SK-N-SH treated with all-trans-retinoic acid at 6 μM for 48 hours (cell line): ENCODE measurements at regions not wholly inside any gene's neighbourhood (a gene's known extent, or its start where the extent isn't known, plus 50 kb on each side); places are given as distances from the start of the nearest gene placed in this dataset.

ENCODE experiments used
- ATAC-seq: fragments of 200-7000 bp; cut with Tn5 transposase; 3 replicates; pipeline ENCODE4 v1.9.1; 2020; ENCODE audit warnings: mild to moderate bottlenecking, moderate library complexity
- BACH2 ChIP-seq: fragments of 250-450 bp; sonication (Bioruptor Pico); IDR thresholded peaks from 2 replicates; pipeline ENCODE4 v1.9.0; 2021; ENCODE audit warnings: mild to moderate bottlenecking, borderline replicate concordance
- CSDC2 ChIP-seq: fragments of 250-450 bp; sonication (Bioruptor Pico); IDR thresholded peaks from 2 replicates; pipeline ENCODE4 v1.5.0; 2020; ENCODE audit warnings: mild to moderate bottlenecking, moderate library complexity
- ESRRG ChIP-seq: fragments of 250-450 bp; sonication (Bioruptor Pico); IDR thresholded peaks from 2 replicates; pipeline ENCODE4 v1.6.1; 2021; ENCODE audit warnings: mild to moderate bottlenecking
- GLIS3 ChIP-seq: fragments of 250-450 bp; sonication (Bioruptor Pico); IDR thresholded peaks from 2 replicates; pipeline ENCODE4 v1.5.0; 2020; ENCODE audit warnings: mild to moderate bottlenecking, moderate library complexity
- ISL1 ChIP-seq: fragments of 250-450 bp; sonication (Bioruptor Pico); IDR thresholded peaks from 2 replicates; pipeline ENCODE4 v2.1.2; 2022; ENCODE audit warnings: mild to moderate bottlenecking, moderate library complexity
- OSR1 ChIP-seq: fragments of 250-450 bp; sonication (Bioruptor Pico); IDR thresholded peaks from 2 replicates; pipeline ENCODE4 v1.8.0; 2022; ENCODE audit warnings: moderate library complexity, mild to moderate bottlenecking, inconsistent platforms
- PPARA ChIP-seq: fragments of 250-450 bp; sonication (Bioruptor Pico); IDR thresholded peaks from 2 replicates; pipeline ENCODE4 v1.5.0; 2020; ENCODE audit warnings: mild to moderate bottlenecking, borderline replicate concordance
- RARB ChIP-seq: fragments of 250-450 bp; sonication (Bioruptor Pico); IDR thresholded peaks from 2 replicates; pipeline ENCODE4 v1.8.0; 2021; ENCODE audit warnings: mild to moderate bottlenecking, moderate library complexity
- SNAI2 ChIP-seq: fragments of 250-450 bp; sonication (Bioruptor Pico); IDR thresholded peaks from 2 replicates; pipeline ENCODE4 v1.5.0; 2020; ENCODE audit warnings: mild to moderate bottlenecking, moderate library complexity
- TCF4 ChIP-seq: fragments of 250-450 bp; sonication (Bioruptor Pico); IDR thresholded peaks from 2 replicates; pipeline ENCODE4 v1.8.0; 2021; ENCODE audit warnings: mild to moderate bottlenecking, moderate library complexity, borderline replicate concordance
- TOX ChIP-seq: fragments of 250-450 bp; sonication (Bioruptor Pico); IDR thresholded peaks from 2 replicates; pipeline ENCODE4 v1.8.0; 2021; ENCODE audit warnings: mild to moderate bottlenecking, moderate library complexity, borderline replicate concordance
- ZC3H10 ChIP-seq: fragments of 250-450 bp; sonication (Bioruptor Pico); IDR thresholded peaks from 2 replicates; pipeline ENCODE4 v1.5.1; 2021; ENCODE audit warnings: mild to moderate bottlenecking, moderate library complexity
- ZFP30 ChIP-seq: fragments of 450-650 bp; formaldehyde crosslinking; IDR thresholded peaks from 2 replicates; pipeline ENCODE4 v1.5.0; 2022; ENCODE audit warnings: mild to moderate bottlenecking, moderate library complexity
- ZNF565 ChIP-seq: fragments of 450-650 bp; formaldehyde crosslinking; conservative IDR thresholded peaks from 2 replicates; pipeline ENCODE4 v1.5.0; 2020; ENCODE audit warnings: low read depth, mild to moderate bottlenecking, moderate library complexity
- ZNF70 ChIP-seq: fragments of 450-650 bp; formaldehyde crosslinking; IDR thresholded peaks from 2 replicates; pipeline ENCODE4 v1.5.0; 2020; ENCODE audit warnings: mild to moderate bottlenecking, moderate library complexity
- ZNF8 ChIP-seq: fragments of 450-650 bp; formaldehyde crosslinking; IDR thresholded peaks from 2 replicates; pipeline ENCODE4 v1.5.0; 2020; ENCODE audit warnings: mild to moderate bottlenecking, moderate library complexity
- TF ChIP-seq, protein P1 (sequence below): fragments of 250-450 bp; sonication (Bioruptor Pico); IDR thresholded peaks from 2 replicates; pipeline ENCODE4 v1.5.1; 2020; ENCODE audit warnings: low read depth, mild to moderate bottlenecking, moderate library complexity
- TF ChIP-seq, protein P2 (sequence below): fragments of 250-450 bp; sonication (Bioruptor Pico); IDR thresholded peaks from 2 replicates; pipeline ENCODE4 v1.5.1; 2021; ENCODE audit warnings: mild to moderate bottlenecking, moderate library complexity
- TF ChIP-seq, protein P3 (sequence below): fragments of 250-450 bp; sonication (Bioruptor Pico); IDR thresholded peaks from 2 replicates; pipeline ENCODE4 v1.8.0; 2020; ENCODE audit warnings: mild to moderate bottlenecking, moderate library complexity, borderline replicate concordance
- TF ChIP-seq, protein P4 (sequence below): fragments of 250-450 bp; sonication (Bioruptor Pico); IDR thresholded peaks from 2 replicates; pipeline ENCODE4 v1.5.0; 2020; ENCODE audit warnings: mild to moderate bottlenecking, moderate library complexity

DNA sequence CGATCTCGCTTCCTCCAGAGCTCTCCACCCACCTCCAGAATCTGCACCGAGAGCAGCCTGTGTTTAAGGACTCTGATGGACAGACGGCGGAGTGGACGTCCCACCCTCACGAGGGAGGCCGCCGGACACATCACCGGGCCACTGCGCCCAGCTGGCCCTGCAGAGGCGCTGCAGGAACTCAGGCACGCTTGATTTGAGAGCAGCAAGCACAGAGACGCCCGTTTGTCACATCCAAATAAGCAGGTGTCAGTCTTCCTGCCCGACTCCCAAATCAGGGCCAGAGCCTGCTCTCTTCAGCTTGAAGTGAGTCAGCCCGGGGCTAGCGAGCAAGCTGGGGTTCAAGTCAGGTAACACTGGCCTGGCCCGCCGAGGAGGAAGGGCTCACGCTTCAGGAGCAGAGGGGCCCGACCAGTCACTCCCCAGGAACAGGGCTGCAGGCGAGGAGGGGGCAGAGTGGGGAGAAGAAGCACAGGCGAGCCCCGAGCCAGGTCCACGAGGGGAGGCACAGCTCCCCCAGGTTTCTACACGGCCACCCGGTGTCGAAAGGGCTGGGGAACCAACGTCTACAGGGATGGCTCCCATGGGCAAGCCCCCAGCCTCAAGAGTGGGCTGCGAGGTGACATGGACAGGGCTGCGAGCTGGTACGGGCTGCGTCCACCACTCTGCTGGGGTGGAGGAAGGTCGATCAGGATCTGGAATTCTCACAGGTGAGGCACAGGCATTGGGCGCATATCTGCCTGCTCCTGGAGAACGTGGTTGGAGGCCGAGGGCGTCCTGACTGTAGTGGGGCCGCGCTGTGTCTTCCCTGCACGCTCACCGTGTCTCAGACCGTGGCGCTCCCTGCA, 52.5 kb upstream of the CTDP1 start (continued):
- no peak for TF ChIP-seq TCF4 (CRISPR knock-in tag)
- TF ChIP-seq, all 23 proteins: peak for 0

DNA sequence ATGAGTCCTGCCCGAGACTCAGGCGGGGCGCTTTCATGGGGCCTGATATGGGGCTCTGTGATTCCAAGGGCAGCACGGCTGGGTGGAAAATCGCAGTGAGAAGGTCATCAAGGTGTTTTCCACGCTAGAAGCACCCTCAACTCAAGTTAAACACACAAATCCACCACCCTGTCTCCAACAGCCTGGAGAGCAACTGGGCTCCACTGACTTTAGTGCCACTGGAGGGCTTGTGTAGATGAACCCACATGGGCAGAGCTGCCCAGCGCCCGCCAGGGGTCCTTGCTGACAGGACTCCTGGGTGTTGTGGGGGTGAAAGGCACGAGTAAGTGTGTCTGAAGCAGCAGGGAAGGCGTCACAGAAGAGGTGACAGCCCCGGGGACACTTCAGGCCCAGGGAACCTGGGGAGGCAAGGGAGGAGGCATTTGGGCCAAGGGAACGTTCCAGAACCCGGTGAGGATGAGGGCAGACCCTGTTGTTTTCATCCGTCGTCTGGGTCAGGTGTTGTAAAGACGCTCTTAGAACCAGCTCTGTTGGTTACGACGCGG, 51.8 kb upstream of the CTDP1 start:
- no peak for ATAC-seq
- TF ChIP-seq ZC3H10 (CRISPR knock-in tag): no peak
- TF ChIP-seq, protein P1, sequence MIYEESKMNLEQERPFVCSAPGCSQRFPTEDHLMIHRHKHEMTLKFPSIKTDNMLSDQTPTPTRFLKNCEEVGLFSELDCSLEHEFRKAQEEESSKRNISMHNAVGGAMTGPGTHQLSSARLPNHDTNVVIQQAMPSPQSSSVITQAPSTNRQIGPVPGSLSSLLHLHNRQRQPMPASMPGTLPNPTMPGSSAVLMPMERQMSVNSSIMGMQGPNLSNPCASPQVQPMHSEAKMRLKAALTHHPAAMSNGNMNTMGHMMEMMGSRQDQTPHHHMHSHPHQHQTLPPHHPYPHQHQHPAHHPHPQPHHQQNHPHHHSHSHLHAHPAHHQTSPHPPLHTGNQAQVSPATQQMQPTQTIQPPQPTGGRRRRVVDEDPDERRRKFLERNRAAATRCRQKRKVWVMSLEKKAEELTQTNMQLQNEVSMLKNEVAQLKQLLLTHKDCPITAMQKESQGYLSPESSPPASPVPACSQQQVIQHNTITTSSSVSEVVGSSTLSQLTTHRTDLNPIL (CRISPR knock-in tag): no peak
- TF ChIP-seq ZNF70: no peak
- TF ChIP-seq, protein P2, sequence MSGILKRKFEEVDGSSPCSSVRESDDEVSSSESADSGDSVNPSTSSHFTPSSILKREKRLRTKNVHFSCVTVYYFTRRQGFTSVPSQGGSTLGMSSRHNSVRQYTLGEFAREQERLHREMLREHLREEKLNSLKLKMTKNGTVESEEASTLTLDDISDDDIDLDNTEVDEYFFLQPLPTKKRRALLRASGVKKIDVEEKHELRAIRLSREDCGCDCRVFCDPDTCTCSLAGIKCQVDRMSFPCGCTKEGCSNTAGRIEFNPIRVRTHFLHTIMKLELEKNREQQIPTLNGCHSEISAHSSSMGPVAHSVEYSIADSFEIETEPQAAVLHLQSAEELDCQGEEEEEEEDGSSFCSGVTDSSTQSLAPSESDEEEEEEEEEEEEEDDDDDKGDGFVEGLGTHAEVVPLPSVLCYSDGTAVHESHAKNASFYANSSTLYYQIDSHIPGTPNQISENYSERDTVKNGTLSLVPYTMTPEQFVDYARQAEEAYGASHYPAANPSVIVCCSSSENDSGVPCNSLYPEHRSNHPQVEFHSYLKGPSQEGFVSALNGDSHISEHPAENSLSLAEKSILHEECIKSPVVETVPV (CRISPR knock-in tag): no peak
- TF ChIP-seq RARB (CRISPR knock-in tag): no peak
- TF ChIP-seq ISL1 (CRISPR knock-in tag): no peak

DNA sequence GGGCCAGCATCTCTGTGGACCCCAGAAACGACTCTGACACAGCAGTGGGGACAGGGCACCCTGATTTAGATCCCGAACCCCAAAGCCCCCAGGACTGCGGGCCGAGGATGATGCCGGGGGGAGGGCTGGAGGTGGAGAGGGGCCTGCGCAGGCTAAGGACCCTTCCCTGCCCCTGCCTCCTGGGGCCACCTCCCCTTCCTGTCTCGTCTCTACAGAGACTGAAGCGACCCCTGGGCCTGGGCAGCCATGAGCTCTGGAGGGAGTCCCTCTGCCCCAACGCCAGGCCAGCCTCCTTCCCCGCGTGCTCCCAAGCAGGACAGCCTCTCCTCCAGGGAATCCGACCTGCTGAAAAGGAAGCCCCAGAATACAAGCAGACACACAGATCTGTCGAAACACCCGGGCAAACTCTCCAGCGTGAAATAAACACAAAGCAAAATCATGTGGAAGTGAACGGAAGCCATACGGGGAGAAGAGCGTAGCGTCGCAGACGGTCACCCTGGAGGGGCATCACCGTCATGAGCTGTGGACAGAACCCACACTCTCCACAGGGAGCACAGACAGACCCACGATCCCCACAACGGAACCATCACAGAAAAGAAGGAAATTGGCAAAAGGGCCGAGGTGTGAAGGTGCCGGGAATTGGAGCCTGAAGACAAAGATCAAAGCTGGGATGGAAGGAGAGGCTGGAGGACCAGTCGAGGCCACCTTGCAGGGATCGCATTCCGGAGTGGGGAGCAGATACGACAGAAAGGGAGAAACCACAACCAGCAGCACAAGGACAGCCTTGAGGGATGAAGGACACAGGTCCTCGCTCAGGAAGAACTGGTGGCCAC, 51.0 kb upstream of the CTDP1 start:
- TF ChIP-seq, protein P2 (CRISPR knock-in tag): no peak
- TF ChIP-seq ZNF565 (CRISPR knock-in tag) (no peak), ZNF70 (no peak), TOX (CRISPR knock-in tag) (no peak), SNAI2 (CRISPR knock-in tag) (no peak), GLIS3 (CRISPR knock-in tag) (no peak)
- ATAC-seq: no peak

DNA sequence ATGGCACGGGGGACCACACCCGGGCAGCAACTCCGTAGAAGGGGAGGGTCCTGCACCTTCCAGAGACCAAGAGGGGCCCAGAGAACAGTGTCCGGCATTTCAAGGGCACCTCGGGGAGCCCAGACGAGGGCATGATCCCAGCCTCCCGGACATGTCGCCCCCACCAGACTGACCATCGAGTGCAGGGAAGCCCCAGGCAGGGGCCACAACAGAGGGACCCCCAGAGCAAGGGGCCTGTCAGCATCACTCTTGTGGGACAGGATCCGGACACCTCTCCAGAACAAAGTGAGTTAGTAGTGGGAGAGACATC, 50.4 kb upstream of the CTDP1 start:
- no peak for TF ChIP-seq ZNF565 (CRISPR knock-in tag)
- no peak for TF ChIP-seq TCF4 (CRISPR knock-in tag)
- no peak for TF ChIP-seq PPARA
- TF ChIP-seq ZNF8 (CRISPR knock-in tag): no peak
- TF ChIP-seq BACH2 (CRISPR knock-in tag): no peak
- no peak for TF ChIP-seq RARB (CRISPR knock-in tag)
- TF ChIP-seq ESRRG (CRISPR knock-in tag): no peak
- TF ChIP-seq, protein P2 (CRISPR knock-in tag): no peak
- TF ChIP-seq ZFP30 (CRISPR knock-in tag): no peak
- TF ChIP-seq OSR1 (CRISPR knock-in tag): no peak
- no peak for TF ChIP-seq TOX (CRISPR knock-in tag)
- TF ChIP-seq ZC3H10 (CRISPR knock-in tag): no peak
- TF ChIP-seq, protein P3, sequence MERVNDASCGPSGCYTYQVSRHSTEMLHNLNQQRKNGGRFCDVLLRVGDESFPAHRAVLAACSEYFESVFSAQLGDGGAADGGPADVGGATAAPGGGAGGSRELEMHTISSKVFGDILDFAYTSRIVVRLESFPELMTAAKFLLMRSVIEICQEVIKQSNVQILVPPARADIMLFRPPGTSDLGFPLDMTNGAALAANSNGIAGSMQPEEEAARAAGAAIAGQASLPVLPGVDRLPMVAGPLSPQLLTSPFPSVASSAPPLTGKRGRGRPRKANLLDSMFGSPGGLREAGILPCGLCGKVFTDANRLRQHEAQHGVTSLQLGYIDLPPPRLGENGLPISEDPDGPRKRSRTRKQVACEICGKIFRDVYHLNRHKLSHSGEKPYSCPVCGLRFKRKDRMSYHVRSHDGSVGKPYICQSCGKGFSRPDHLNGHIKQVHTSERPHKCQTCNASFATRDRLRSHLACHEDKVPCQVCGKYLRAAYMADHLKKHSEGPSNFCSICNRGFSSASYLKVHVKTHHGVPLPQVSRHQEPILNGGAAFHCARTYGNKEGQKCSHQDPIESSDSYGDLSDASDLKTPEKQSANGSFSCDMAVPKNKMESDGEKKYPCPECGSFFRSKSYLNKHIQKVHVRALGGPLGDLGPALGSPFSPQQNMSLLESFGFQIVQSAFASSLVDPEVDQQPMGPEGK (CRISPR knock-in tag): no peak
- no peak for TF ChIP-seq GLIS3 (CRISPR knock-in tag)
- TF ChIP-seq ISL1 (CRISPR knock-in tag): no peak
- TF ChIP-seq, protein P4, sequence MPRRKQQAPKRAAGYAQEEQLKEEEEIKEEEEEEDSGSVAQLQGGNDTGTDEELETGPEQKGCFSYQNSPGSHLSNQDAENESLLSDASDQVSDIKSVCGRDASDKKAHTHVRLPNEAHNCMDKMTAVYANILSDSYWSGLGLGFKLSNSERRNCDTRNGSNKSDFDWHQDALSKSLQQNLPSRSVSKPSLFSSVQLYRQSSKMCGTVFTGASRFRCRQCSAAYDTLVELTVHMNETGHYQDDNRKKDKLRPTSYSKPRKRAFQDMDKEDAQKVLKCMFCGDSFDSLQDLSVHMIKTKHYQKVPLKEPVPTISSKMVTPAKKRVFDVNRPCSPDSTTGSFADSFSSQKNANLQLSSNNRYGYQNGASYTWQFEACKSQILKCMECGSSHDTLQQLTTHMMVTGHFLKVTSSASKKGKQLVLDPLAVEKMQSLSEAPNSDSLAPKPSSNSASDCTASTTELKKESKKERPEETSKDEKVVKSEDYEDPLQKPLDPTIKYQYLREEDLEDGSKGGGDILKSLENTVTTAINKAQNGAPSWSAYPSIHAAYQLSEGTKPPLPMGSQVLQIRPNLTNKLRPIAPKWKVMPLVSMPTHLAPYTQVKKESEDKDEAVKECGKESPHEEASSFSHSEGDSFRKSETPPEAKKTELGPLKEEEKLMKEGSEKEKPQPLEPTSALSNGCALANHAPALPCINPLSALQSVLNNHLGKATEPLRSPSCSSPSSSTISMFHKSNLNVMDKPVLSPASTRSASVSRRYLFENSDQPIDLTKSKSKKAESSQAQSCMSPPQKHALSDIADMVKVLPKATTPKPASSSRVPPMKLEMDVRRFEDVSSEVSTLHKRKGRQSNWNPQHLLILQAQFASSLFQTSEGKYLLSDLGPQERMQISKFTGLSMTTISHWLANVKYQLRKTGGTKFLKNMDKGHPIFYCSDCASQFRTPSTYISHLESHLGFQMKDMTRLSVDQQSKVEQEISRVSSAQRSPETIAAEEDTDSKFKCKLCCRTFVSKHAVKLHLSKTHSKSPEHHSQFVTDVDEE: no peak
- no peak for TF ChIP-seq CSDC2 (CRISPR knock-in tag)
- ATAC-seq: no peak
